Heart right ventricle (tissue), 16 donors: ENCODE measurements at regions not wholly inside any gene's neighbourhood (a gene's known extent, or its start where the extent isn't known, plus 50 kb on each side); places are given as distances from the start of the nearest gene placed in this dataset.
A peak's percentile ranks its signal among the peaks of the same experiment; 100 is the strongest.

Experiments
- ATAC-seq, 8 donors: fragments of 200-7000 bp; cut with Tn5 transposase; one replicate each; pipeline ENCODE4 v1.9.1; 2020; ENCODE audit warnings: mild to moderate bottlenecking in 8 of 8, moderate library complexity in 8 of 8, moderate number of reproducible peaks in 1 of 8
- DNase-seq, 2 donors: peaks; one replicate each; pipeline ENCODE4 v3.0.0-alpha.2; 2020
- H3K27ac ChIP-seq, 10 donors: fragments of 200-600 bp; sonication (generic) in 2 of 10; one replicate each; pipeline versions ENCODE4 v1.5.0 to v1.8.0; 2020 to 2022; ENCODE audit warnings: mild to moderate bottlenecking in 3 of 10
- H3K27me3 ChIP-seq, 7 donors: fragments of 200-600 bp; one replicate each; pipeline ENCODE4 v1.8.0; 2021 to 2022; ENCODE audit warnings: mild to moderate bottlenecking in 2 of 7
- H3K36me3 ChIP-seq, 9 donors: fragments of 200-600 bp; sonication (generic) in 1 of 9; one replicate each; pipeline versions ENCODE4 v1.5.0 to v1.8.0; 2020 to 2022; ENCODE audit warnings: mild to moderate bottlenecking in 2 of 9
- H3K4me1 ChIP-seq, 9 donors: fragments of 200-600 bp; sonication (generic) in 1 of 9; one replicate each; pipeline versions ENCODE4 v1.5.0 to v1.8.0; 2020 to 2022; ENCODE audit warnings: mild to moderate bottlenecking in 4 of 9
- H3K4me3 ChIP-seq, 10 donors: fragments of 200-600 bp; sonication (generic) in 2 of 10; one replicate each; pipeline versions ENCODE4 v1.5.0 to v1.8.0; 2020 to 2022; ENCODE audit warnings: mild to moderate bottlenecking in 7 of 10, moderate library complexity in 2 of 10
- H3K9me3 ChIP-seq, 11 donors: fragments of 200-600 bp in 10 of 11; sonication (generic) in 2 of 11; one replicate each; pipeline versions ENCODE4 v1.5.0 to v1.8.0; 2013 to 2022; ENCODE audit warnings: mild to moderate bottlenecking in 2 of 11, control low read depth in 1 of 11, moderate library complexity in 1 of 11
- WGBS, 2 donors: extraction: QIAGEN DNeasy Blood & Tissue Kit; methylation state at CpG; one replicate each; pipeline ENCODE4 v1.1.7; 2013; ENCODE audit warnings: inconsistent platforms in 1 of 2; 5-methylcytosine and 5-hydroxymethylcytosine counted together
- intact Hi-C, 10 donors: fragments of 100-400 bp; cut with DNase I; formaldehyde crosslinking; loops; one replicate each; pipeline versions ENCODE4 v1.11.1 to v1.14.2; 2022
- TF ChIP-seq, protein P1 (sequence below), 9 donors: fragments of 200-600 bp; sonication (generic) in 2 of 9; IDR thresholded peaks; one replicate each; pipeline versions ENCODE4 v1.5.0 to v1.8.0; 2021 to 2022; ENCODE audit warnings: antibody characterized with exemption in 9 of 9, mild to moderate bottlenecking in 5 of 9, moderate library complexity in 1 of 9
- donor health status: Arrhythmogenic right ventricular cardiomyopathy.
- donor health status: ischemic (EF 13 %, LVEDD 7.1; RV severe dilation, severe dysfunction).
- donor health status: healthy with polysubstance abuse.
- donor health status: DM: no; HTN: yes; CAD: no.
- donor health status: DM: no; HTN: no; CAD: no.
- donor health status: ischemic (EF 25% LVEDD 6.9; RV normal size, moderate dysfunction).
- donor health status: ischemic (EF 25% LVEDD 5.7; RV mildly dilated, moderate dysfunction).
- donor health status: healthy.
- donor health status: DM: yes; HTN: yes; CAD: no.
- donor health status: Ischemic cardiomyopathy.
- donor health status: ischemic (EF 35%, LVEDD 5.7; RV mildly dilated, moderate dysfunction).
- donor health status: nonischemic (EF 11% LVEDD 7.7; RV severe dilation, severe dysfunction).
- donor health status: DM: yes; HTN: yes; CAD: no.
- donor health status: PGD.
- donor health status: ischemic (EF 29% LVEDD 5.4; RV normal size, mild dysfunction).
- donor health status: nonischemic (EF 23%, LVEDD 6.1; RV moderate dilation, normal function).

GRCh38 chr4:101670370-101670769 lies 120.2 kb upstream of the BANK1 start:
- TF ChIP-seq, protein P1, sequence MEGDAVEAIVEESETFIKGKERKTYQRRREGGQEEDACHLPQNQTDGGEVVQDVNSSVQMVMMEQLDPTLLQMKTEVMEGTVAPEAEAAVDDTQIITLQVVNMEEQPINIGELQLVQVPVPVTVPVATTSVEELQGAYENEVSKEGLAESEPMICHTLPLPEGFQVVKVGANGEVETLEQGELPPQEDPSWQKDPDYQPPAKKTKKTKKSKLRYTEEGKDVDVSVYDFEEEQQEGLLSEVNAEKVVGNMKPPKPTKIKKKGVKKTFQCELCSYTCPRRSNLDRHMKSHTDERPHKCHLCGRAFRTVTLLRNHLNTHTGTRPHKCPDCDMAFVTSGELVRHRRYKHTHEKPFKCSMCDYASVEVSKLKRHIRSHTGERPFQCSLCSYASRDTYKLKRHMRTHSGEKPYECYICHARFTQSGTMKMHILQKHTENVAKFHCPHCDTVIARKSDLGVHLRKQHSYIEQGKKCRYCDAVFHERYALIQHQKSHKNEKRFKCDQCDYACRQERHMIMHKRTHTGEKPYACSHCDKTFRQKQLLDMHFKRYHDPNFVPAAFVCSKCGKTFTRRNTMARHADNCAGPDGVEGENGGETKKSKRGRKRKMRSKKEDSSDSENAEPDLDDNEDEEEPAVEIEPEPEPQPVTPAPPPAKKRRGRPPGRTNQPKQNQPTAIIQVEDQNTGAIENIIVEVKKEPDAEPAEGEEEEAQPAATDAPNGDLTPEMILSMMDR (IDR thresholded peaks at IDR 0.05) = no peak
- ATAC-seq (peak in 1 of 8 donors; percentile 33), DNase-seq (no peak)
- Histone ChIP-seq H3K4me3 (no peak overlapping the region), H3K4me1 (no peaks in the 10 kb centered on the region), H3K36me3 (no peaks in the 10 kb centered on the region), H3K27ac (peak overlapping the region in 1 of 10 donors; percentile 17), H3K9me3 (peaks cover 0 to 17% (median 0%) of the 10 kb centered on the region in 11 donors), H3K27me3 (no peaks in the 10 kb centered on the region)
- 84 to 92% methylated on average over 4 of the region's 4 CpGs for WGBS, 2 donors
- intact Hi-C loops = no loop called here

- H3K9me3 ChIP-seq = peaks cover 0 to 16% (median 0%) of the 10 kb centered on the region in 11 donors
- no peaks in the 10 kb centered on the region for H3K27me3 ChIP-seq
- no peak overlapping the region for H3K4me3 ChIP-seq
- TF ChIP-seq, protein P1 (IDR thresholded peaks at IDR 0.05) = no peak
- no peaks in the 10 kb centered on the region for H3K36me3 ChIP-seq
- H3K4me1 ChIP-seq = no peaks in the 10 kb centered on the region
- peak overlapping the region in 1 of 10 donors; percentile 17 for H3K27ac ChIP-seq
- WGBS, 2 donors = 87 to 95% methylated on average over 1 of the region's 1 CpG
- DNase-seq = no peak
- ATAC-seq = peak in 1 of 8 donors; percentile 35
- intact Hi-C loops = no loop called here
Observed at GRCh38 chr4:101669832-101670188, 120.7 kb upstream of the BANK1 start.

GRCh38 chr4:101669138-101669831 lies 121.2 kb upstream of the BANK1 start:
- Histone ChIP-seq H3K4me3 (no peak overlapping the region), H3K4me1 (no peaks in the 10 kb centered on the region), H3K9me3 (peaks cover 0 to 11% (median 0%) of the 10 kb centered on the region in 11 donors), H3K27me3 (no peaks in the 10 kb centered on the region), H3K36me3 (no peaks in the 10 kb centered on the region), H3K27ac (peak overlapping the region in 1 of 10 donors; percentile 17)
- TF ChIP-seq, protein P1 (IDR thresholded peaks at IDR 0.05) = no peak
- 76 to 84% methylated on average over 3 of the region's 3 CpGs for WGBS, 2 donors
- peak in 2 of 8 donors; percentile 20 to 39 for ATAC-seq
- DNase-seq = no peak
- intact Hi-C loops = no loop called here

DNA sequence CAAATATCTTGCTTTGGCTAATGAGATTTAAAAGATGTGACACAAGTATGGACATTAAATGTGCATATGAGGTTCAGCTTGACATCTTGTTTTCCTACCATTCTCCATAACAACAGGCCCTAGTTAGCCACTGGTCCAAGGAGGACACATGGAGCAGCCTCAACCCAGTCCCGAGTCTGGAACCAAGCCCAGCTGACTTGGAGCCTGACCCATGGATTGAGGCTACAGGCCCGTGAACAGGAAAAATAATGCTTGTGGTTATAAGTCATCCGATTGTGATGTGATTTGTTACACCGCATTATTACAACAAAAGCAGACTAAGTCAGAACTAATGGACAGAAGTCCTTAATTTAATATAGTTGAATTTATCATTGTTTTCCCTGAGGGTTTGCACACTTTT lies 123.2 kb upstream of the BANK1 start:
- intact Hi-C loops = no loop called here
- no peaks in the 10 kb centered on the region for H3K4me1 ChIP-seq
- ATAC-seq (no peak), DNase-seq (no peak)
- TF ChIP-seq, protein P1 (IDR thresholded peaks at IDR 0.05) = no peak
- H3K4me3 ChIP-seq = no peak overlapping the region
- no peak overlapping the region for H3K27ac ChIP-seq
- no peaks in the 10 kb centered on the region for H3K9me3 ChIP-seq
- H3K36me3 ChIP-seq = no peaks in the 10 kb centered on the region
- 75 to 84% methylated on average over 4 of the region's 4 CpGs for WGBS, 2 donors
- H3K27me3 ChIP-seq = no peaks in the 10 kb centered on the region
